ENCODE measurements at regions not wholly inside any gene's neighbourhood (a gene's known extent, or its start where the extent isn't known, plus 50 kb on each side); places are given as distances from the start of the nearest gene placed in this dataset.

DNA sequence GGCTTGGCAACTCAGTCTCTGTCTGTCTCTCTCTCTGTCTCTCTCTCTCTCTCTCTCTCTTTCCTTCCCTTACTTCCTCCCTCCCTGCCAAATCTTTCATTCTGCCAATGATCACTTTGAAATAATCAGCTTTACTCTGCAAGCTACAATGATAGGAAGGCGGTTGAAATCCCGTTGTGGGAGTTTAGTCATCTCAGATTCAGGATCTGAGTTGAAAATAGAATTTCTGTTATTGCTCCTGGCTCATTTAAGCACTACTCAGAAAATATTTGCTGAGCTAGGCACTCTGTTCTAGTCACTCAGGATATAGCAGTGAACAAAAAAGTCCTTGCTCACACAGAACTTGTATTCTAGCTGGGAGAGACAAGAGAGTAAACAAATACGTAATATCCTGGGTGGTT, 56.3 kb upstream of the DCTD start:
- DNase-seq (ENCODE audit: low spot score), result no peak
- TF ChIP-seq, protein P1, sequence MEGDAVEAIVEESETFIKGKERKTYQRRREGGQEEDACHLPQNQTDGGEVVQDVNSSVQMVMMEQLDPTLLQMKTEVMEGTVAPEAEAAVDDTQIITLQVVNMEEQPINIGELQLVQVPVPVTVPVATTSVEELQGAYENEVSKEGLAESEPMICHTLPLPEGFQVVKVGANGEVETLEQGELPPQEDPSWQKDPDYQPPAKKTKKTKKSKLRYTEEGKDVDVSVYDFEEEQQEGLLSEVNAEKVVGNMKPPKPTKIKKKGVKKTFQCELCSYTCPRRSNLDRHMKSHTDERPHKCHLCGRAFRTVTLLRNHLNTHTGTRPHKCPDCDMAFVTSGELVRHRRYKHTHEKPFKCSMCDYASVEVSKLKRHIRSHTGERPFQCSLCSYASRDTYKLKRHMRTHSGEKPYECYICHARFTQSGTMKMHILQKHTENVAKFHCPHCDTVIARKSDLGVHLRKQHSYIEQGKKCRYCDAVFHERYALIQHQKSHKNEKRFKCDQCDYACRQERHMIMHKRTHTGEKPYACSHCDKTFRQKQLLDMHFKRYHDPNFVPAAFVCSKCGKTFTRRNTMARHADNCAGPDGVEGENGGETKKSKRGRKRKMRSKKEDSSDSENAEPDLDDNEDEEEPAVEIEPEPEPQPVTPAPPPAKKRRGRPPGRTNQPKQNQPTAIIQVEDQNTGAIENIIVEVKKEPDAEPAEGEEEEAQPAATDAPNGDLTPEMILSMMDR (IDR thresholded peaks at IDR 0.05; ENCODE audit: extremely low read depth, insufficient read depth, missing control alignments), result no peak
- in situ Hi-C loops (cut with MboI; ENCODE audit: low pct_unique_long_range_greater_than_20kb, low sequenced_read_pairs, unreplicated experiment), result no loop called here

GRCh38 chr4:182971702-182972101, 54.5 kb upstream of the DCTD start:
- DNase-seq (ENCODE audit: low spot score), result no peak
- in situ Hi-C loops (cut with MboI; ENCODE audit: low pct_unique_long_range_greater_than_20kb, low sequenced_read_pairs, unreplicated experiment), result no loop called here
- TF ChIP-seq, protein P1 (IDR thresholded peaks at IDR 0.05; ENCODE audit: extremely low read depth, insufficient read depth, missing control alignments), result no peak

- in situ Hi-C loops (cut with MboI; ENCODE audit: low pct_unique_long_range_greater_than_20kb, low sequenced_read_pairs, unreplicated experiment), result no loop called here
- DNase-seq (ENCODE audit: low spot score), result no peak
- TF ChIP-seq, protein P1 (IDR thresholded peaks at IDR 0.05; ENCODE audit: extremely low read depth, insufficient read depth, missing control alignments), result no peak
Measured at GRCh38 chr4:182969651-182970279, 52.6 kb upstream of the DCTD start.

- in situ Hi-C loops (cut with MboI; ENCODE audit: low pct_unique_long_range_greater_than_20kb, low sequenced_read_pairs, unreplicated experiment), result no loop called here
- no peak for DNase-seq (ENCODE audit: low spot score)
- TF ChIP-seq, protein P1 (IDR thresholded peaks at IDR 0.05; ENCODE audit: extremely low read depth, insufficient read depth, missing control alignments), result no peak
Measured at GRCh38 chr4:182968917-182969650, 51.9 kb upstream of the DCTD start.

DNA sequence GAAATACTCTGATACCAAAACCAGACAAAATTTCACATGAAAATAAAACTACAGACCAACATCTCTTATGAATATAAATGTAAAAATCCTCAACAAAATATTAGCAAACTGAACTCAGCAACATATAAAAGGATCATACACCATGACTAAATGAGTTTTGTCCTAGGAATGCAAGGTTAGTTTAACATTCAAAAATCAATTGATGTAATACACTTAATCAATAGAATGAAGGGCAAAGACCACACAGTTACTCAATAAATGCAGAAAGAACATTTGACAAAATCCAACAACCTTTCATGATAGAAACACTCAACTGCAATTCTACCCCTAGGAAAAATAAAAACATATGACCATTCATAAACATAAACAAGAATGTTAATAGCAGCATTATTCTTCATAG, 50.2 kb upstream of the DCTD start:
- TF ChIP-seq, protein P1 (IDR thresholded peaks at IDR 0.05; ENCODE audit: extremely low read depth, insufficient read depth, missing control alignments), result no peak
- no peak for DNase-seq (ENCODE audit: low spot score)
- in situ Hi-C loops (cut with MboI; ENCODE audit: low pct_unique_long_range_greater_than_20kb, low sequenced_read_pairs, unreplicated experiment), result no loop called here
